GM12878 (cell line): ENCODE measurements at regions not wholly inside any gene's neighbourhood (a gene's known extent, or its start where the extent isn't known, plus 50 kb on each side); places are given as distances from the start of the nearest gene placed in this dataset.

Source experiments
- ATAC-seq: fragments of 200-7000 bp; cut with Tn5 transposase; 3 replicates; pipeline ENCODE4 v1.9.1; 2020; ENCODE audit warnings: mild to moderate bottlenecking, moderate library complexity
- BruUV-seq: library from RNA; stranded (reverse); fragments of 400-500 nt; replicated peaks from 2 replicates; lab custom pipeline; 2021; lab: Mats Ljungman, UMichigan
- CTCF ChIA-PET: fragments of 300-600 bp; sonication (Branson Sonifier 250); formaldehyde crosslinking; extraction: SDS; loops from one replicate; lab custom pipeline; 2021; ENCODE audit warnings: inconsistent platforms; lab: Yijun Ruan, JAX
- POLR2A ChIA-PET: fragments of 350-600 bp; formaldehyde crosslinking; extraction: SDS; loops from one replicate; lab custom pipeline; 2021; ENCODE audit warnings: inconsistent platforms; lab: Charles Lee
- RAD21 ChIA-PET: fragments of 300-600 bp; sonication (Branson Sonifier 250); formaldehyde crosslinking; loops from one replicate; lab custom pipeline; 2023; ENCODE audit warnings: antibody characterized with exemption; ENCODE audit not compliant: unreplicated experiment; lab: Charles Lee
- SMC1A ChIA-PET: fragments of 300-600 bp; sonication (Branson Sonifier 250); formaldehyde crosslinking; loops from one replicate; lab custom pipeline; 2023; ENCODE audit not compliant: unreplicated experiment, uncharacterized antibody; lab: Charles Lee
- DNase-seq: peaks from one replicate; pipeline ENCODE4 v3.0.0-alpha.2; 2011; ENCODE audit warnings: low read depth, low spot score
- FAIRE-seq: peaks from 3 replicates; lab custom pipeline; 2011; peaks lifted over from hg19 to GRCh38; lab: Jason Lieb, UNC
- H2AFZ ChIP-seq: 2 replicates; pipeline ENCODE4 v1.6.0; 2011; ENCODE audit warnings: low read depth, low read length, control low read depth; ENCODE audit not compliant: control insufficient read depth
- H3K27ac ChIP-seq: 2 replicates; pipeline ENCODE4 v1.5.1; 2011; ENCODE audit warnings: control low read depth; ENCODE audit not compliant: control insufficient read depth, insufficient read depth
- H3K27me3 ChIP-seq, 2 experiments: replicated peaks in 1 of 2; 2 replicates each; pipeline versions ENCODE4 v1.6.0 to v1.6.1; 2011; ENCODE audit warnings: low read length in 1 of 2; ENCODE audit not compliant: control insufficient read depth in 2 of 2, insufficient read depth in 2 of 2
- H3K36me3 ChIP-seq, 2 experiments: 2 replicates each; pipeline ENCODE4 v1.5.1; 2011; ENCODE audit warnings: low read length in 1 of 2; ENCODE audit not compliant: control insufficient read depth in 2 of 2, insufficient read depth in 2 of 2
- H3K4me1 ChIP-seq: 2 replicates; pipeline ENCODE4 v1.6.1; 2011; ENCODE audit warnings: mild to moderate bottlenecking, low read length, moderate library complexity, mixed read lengths; ENCODE audit not compliant: control insufficient read depth, insufficient read depth
- H3K4me2 ChIP-seq: 2 replicates; pipeline ENCODE4 v1.6.0; 2011; ENCODE audit warnings: control low read depth; ENCODE audit not compliant: control insufficient read depth, insufficient read depth
- H3K4me3 ChIP-seq: fragments of 200-600 bp; sonication (generic); 2 replicates; pipeline ENCODE4 v1.5.1; 2016
- H3K79me2 ChIP-seq: 2 replicates; pipeline ENCODE4 v1.6.0; 2011; ENCODE audit warnings: low read length; ENCODE audit not compliant: control insufficient read depth, insufficient read depth
- H3K9ac ChIP-seq: 2 replicates; pipeline ENCODE4 v1.8.0; 2011; ENCODE audit warnings: low read length, control low read depth, mixed read lengths; ENCODE audit not compliant: control insufficient read depth, insufficient read depth
- H3K9me3 ChIP-seq: replicated peaks from 3 replicates; pipeline ENCODE4 v1.5.1; 2011; ENCODE audit warnings: mild to moderate bottlenecking, low read length; ENCODE audit not compliant: control insufficient read depth, insufficient read depth
- H4K20me1 ChIP-seq: 2 replicates; pipeline ENCODE4 v1.6.0; 2011; ENCODE audit not compliant: control insufficient read depth, insufficient read depth
- BCL11A ChIP-seq: IDR thresholded peaks from 2 replicates; pipeline ENCODE4 v1.6.1; 2011; ENCODE audit warnings: low read depth, low read length
- CREB1 ChIP-seq: IDR thresholded peaks from 2 replicates; pipeline ENCODE4 v1.6.1; 2012; ENCODE audit warnings: low read depth, mild to moderate bottlenecking, inconsistent platforms
- RB1 ChIP-seq: fragments of 450-650 bp; formaldehyde crosslinking; IDR thresholded peaks from 2 replicates; pipeline ENCODE4 v1.6.1; 2017; ENCODE audit warnings: mild to moderate bottlenecking, borderline replicate concordance
- RBBP5 ChIP-seq: fragments of 200-600 bp; sonication (generic); conservative IDR thresholded peaks from 2 replicates; pipeline ENCODE4 v1.6.1; 2016
- SMARCA5 ChIP-seq: fragments of 450-650 bp; IDR thresholded peaks from 2 replicates; pipeline ENCODE4 v1.6.1; 2017; ENCODE audit warnings: mild to moderate bottlenecking
- TAF1 ChIP-seq: IDR thresholded peaks from 2 replicates; pipeline ENCODE4 v1.6.1; 2011; ENCODE audit warnings: mild to moderate bottlenecking, low read depth, low read length, borderline replicate concordance
- ZNF207 ChIP-seq: fragments of 450-650 bp; IDR thresholded peaks from 2 replicates; pipeline ENCODE4 v1.6.1; 2014; ENCODE audit warnings: antibody characterized with exemption, mild to moderate bottlenecking, borderline replicate concordance
- WGBS: methylation state at CpG from one replicate; pipeline ENCODE4 v1.1.6; 2016; ENCODE audit warnings: low lambda C conversion rate; ENCODE audit not compliant: insufficient replicate concordance, insufficient coverage; ENCODE audit errors: missing lambda C conversion rate; 5-methylcytosine and 5-hydroxymethylcytosine counted together
- in situ Hi-C: fragments of 300-500 bp; cut with MboI; formaldehyde crosslinking; loops from 9 replicates; pipeline ENCODE4 v1.14.3; 2018; ENCODE audit warnings: mixed read lengths
- intact Hi-C: fragments of 100-400 bp; cut with micrococcal nuclease; formaldehyde crosslinking; loops from one replicate; pipeline ENCODE4 v1.14.2; 2022; ENCODE audit not compliant: unreplicated experiment
- TF ChIP-seq, protein P1 (sequence below): fragments of 450-650 bp; IDR thresholded peaks from 2 replicates; pipeline ENCODE4 v1.6.1; 2017; ENCODE audit warnings: borderline replicate concordance
- TF ChIP-seq, protein P2 (sequence below): fragments of 450-650 bp; conservative IDR thresholded peaks from 2 replicates; pipeline ENCODE4 v1.6.1; 2017; ENCODE audit warnings: mild to moderate bottlenecking, moderate library complexity
- TF ChIP-seq, protein P3 (sequence below): IDR thresholded peaks from 2 replicates; pipeline ENCODE4 v1.6.1; 2011; ENCODE audit warnings: borderline replicate concordance, low read depth, mild to moderate bottlenecking, moderate library complexity, mixed read lengths, low read length; ENCODE audit not compliant: insufficient read depth; ENCODE audit errors: extremely low read length
- TF ChIP-seq, protein P4 (sequence below): fragments of 450-650 bp; IDR thresholded peaks from 2 replicates; pipeline ENCODE4 v1.6.1; 2014; ENCODE audit warnings: mild to moderate bottlenecking
- TF ChIP-seq, protein P5 (sequence below): fragments of 150-350 bp; IDR thresholded peaks from 2 replicates; pipeline ENCODE4 v1.6.1; 2016; ENCODE audit warnings: low read depth, low read length

DNA sequence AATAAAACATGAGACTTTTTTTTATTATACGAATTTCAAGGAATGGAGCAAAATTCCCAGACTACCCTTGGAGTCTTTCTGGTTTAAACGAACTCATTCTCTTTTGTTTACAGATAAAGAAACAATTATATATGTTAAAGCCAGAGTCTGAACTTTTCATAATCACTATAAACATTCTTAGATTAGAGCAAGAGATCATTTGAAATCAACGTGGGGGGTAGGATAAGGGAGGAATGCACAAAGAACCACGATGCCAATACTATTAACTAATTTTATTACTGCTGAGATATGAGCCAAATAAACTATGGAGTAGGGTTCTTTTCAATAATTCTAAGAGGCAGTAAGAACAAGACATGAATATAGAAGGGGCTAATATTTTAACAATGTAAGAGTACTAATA, 148.0 kb upstream of the FREM1 start:
- Histone ChIP-seq H3K4me3 (no peak overlapping the region), H3K36me3 (no peaks in the 10 kb centered on the region)
- no peak for ATAC-seq

More for the DNA sequence above, 148.0 kb upstream of the FREM1 start:
- RAD21 ChIA-PET, result no interaction called here
- H3K4me1 ChIP-seq, result no peaks in the 10 kb centered on the region
- H3K9ac ChIP-seq, result no peak overlapping the region
- in situ Hi-C loops, result no loop called here
- no peaks in the 10 kb centered on the region for H3K79me2 ChIP-seq
- H3K27ac ChIP-seq, result no peak overlapping the region
- WGBS, result 7% methylated on average over 4 of the region's 4 CpGs
- H3K27me3 ChIP-seq, result no peaks in the 10 kb centered on the region
- no peak overlapping the region for H3K4me2 ChIP-seq
- no peaks in the 10 kb centered on the region for H4K20me1 ChIP-seq
- POLR2A ChIA-PET, result no interaction called here
- DNase-seq (no peak), FAIRE-seq (no peak)
- CTCF ChIA-PET, result no interaction called here
- no peak overlapping the region for H2AFZ ChIP-seq
- TF ChIP-seq, protein P1, sequence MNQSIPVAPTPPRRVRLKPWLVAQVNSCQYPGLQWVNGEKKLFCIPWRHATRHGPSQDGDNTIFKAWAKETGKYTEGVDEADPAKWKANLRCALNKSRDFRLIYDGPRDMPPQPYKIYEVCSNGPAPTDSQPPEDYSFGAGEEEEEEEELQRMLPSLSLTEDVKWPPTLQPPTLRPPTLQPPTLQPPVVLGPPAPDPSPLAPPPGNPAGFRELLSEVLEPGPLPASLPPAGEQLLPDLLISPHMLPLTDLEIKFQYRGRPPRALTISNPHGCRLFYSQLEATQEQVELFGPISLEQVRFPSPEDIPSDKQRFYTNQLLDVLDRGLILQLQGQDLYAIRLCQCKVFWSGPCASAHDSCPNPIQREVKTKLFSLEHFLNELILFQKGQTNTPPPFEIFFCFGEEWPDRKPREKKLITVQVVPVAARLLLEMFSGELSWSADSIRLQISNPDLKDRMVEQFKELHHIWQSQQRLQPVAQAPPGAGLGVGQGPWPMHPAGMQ, result no peak
- TF ChIP-seq, protein P2, sequence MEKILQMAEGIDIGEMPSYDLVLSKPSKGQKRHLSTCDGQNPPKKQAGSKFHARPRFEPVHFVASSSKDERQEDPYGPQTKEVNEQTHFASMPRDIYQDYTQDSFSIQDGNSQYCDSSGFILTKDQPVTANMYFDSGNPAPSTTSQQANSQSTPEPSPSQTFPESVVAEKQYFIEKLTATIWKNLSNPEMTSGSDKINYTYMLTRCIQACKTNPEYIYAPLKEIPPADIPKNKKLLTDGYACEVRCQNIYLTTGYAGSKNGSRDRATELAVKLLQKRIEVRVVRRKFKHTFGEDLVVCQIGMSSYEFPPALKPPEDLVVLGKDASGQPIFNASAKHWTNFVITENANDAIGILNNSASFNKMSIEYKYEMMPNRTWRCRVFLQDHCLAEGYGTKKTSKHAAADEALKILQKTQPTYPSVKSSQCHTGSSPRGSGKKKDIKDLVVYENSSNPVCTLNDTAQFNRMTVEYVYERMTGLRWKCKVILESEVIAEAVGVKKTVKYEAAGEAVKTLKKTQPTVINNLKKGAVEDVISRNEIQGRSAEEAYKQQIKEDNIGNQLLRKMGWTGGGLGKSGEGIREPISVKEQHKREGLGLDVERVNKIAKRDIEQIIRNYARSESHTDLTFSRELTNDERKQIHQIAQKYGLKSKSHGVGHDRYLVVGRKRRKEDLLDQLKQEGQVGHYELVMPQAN, result no peak
- TF ChIP-seq ZNF207, result no peak
- no peak for TF ChIP-seq RBBP5
- no peak for TF ChIP-seq CREB1
- TF ChIP-seq SMARCA5, result no peak
- TF ChIP-seq, protein P3, sequence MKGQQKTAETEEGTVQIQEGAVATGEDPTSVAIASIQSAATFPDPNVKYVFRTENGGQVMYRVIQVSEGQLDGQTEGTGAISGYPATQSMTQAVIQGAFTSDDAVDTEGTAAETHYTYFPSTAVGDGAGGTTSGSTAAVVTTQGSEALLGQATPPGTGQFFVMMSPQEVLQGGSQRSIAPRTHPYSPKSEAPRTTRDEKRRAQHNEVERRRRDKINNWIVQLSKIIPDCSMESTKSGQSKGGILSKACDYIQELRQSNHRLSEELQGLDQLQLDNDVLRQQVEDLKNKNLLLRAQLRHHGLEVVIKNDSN, result no peak
- TF ChIP-seq BCL11A, result no peak
- no peak for TF ChIP-seq TAF1
- TF ChIP-seq, protein P4, sequence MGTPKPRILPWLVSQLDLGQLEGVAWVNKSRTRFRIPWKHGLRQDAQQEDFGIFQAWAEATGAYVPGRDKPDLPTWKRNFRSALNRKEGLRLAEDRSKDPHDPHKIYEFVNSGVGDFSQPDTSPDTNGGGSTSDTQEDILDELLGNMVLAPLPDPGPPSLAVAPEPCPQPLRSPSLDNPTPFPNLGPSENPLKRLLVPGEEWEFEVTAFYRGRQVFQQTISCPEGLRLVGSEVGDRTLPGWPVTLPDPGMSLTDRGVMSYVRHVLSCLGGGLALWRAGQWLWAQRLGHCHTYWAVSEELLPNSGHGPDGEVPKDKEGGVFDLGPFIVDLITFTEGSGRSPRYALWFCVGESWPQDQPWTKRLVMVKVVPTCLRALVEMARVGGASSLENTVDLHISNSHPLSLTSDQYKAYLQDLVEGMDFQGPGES, result no peak
- TF ChIP-seq RB1, result no peak
- TF ChIP-seq, protein P5, sequence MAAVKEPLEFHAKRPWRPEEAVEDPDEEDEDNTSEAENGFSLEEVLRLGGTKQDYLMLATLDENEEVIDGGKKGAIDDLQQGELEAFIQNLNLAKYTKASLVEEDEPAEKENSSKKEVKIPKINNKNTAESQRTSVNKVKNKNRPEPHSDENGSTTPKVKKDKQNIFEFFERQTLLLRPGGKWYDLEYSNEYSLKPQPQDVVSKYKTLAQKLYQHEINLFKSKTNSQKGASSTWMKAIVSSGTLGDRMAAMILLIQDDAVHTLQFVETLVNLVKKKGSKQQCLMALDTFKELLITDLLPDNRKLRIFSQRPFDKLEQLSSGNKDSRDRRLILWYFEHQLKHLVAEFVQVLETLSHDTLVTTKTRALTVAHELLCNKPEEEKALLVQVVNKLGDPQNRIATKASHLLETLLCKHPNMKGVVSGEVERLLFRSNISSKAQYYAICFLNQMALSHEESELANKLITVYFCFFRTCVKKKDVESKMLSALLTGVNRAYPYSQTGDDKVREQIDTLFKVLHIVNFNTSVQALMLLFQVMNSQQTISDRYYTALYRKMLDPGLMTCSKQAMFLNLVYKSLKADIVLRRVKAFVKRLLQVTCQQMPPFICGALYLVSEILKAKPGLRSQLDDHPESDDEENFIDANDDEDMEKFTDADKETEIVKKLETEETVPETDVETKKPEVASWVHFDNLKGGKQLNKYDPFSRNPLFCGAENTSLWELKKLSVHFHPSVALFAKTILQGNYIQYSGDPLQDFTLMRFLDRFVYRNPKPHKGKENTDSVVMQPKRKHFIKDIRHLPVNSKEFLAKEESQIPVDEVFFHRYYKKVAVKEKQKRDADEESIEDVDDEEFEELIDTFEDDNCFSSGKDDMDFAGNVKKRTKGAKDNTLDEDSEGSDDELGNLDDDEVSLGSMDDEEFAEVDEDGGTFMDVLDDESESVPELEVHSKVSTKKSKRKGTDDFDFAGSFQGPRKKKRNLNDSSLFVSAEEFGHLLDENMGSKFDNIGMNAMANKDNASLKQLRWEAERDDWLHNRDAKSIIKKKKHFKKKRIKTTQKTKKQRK, result no peak
- SMC1A ChIA-PET, result no interaction called here
- no TSS peak for BruUV-seq
- intact Hi-C loops, result no loop called here
- no peaks in the 10 kb centered on the region for H3K9me3 ChIP-seq
